GM12878 (cell line): ENCODE measurements at regions not wholly inside any gene's neighbourhood (a gene's known extent, or its start where the extent isn't known, plus 50 kb on each side); places are given as distances from the start of the nearest gene placed in this dataset.

Experiments used
- ATAC-seq: fragments of 200-7000 bp; cut with Tn5 transposase; 3 replicates; pipeline ENCODE4 v1.9.1; 2020; ENCODE audit warnings: mild to moderate bottlenecking, moderate library complexity
- BruUV-seq: library from RNA; stranded (reverse); fragments of 400-500 nt; replicated peaks from 2 replicates; lab custom pipeline; 2021; lab: Mats Ljungman, UMichigan
- CTCF ChIA-PET: fragments of 300-600 bp; sonication (Branson Sonifier 250); formaldehyde crosslinking; extraction: SDS; loops from one replicate; lab custom pipeline; 2021; ENCODE audit warnings: inconsistent platforms; lab: Yijun Ruan, JAX
- POLR2A ChIA-PET: fragments of 350-600 bp; formaldehyde crosslinking; extraction: SDS; loops from one replicate; lab custom pipeline; 2021; ENCODE audit warnings: inconsistent platforms; lab: Charles Lee
- RAD21 ChIA-PET: fragments of 300-600 bp; sonication (Branson Sonifier 250); formaldehyde crosslinking; loops from one replicate; lab custom pipeline; 2023; ENCODE audit warnings: antibody characterized with exemption; ENCODE audit not compliant: unreplicated experiment; lab: Charles Lee
- SMC1A ChIA-PET: fragments of 300-600 bp; sonication (Branson Sonifier 250); formaldehyde crosslinking; loops from one replicate; lab custom pipeline; 2023; ENCODE audit not compliant: unreplicated experiment, uncharacterized antibody; lab: Charles Lee
- DNase-seq: peaks from one replicate; pipeline ENCODE4 v3.0.0-alpha.2; 2011; ENCODE audit warnings: low read depth, low spot score
- FAIRE-seq: peaks from 3 replicates; lab custom pipeline; 2011; peaks lifted over from hg19 to GRCh38; lab: Jason Lieb, UNC
- H2AFZ ChIP-seq: 2 replicates; pipeline ENCODE4 v1.6.0; 2011; ENCODE audit warnings: low read depth, low read length, control low read depth; ENCODE audit not compliant: control insufficient read depth
- H3K27ac ChIP-seq: 2 replicates; pipeline ENCODE4 v1.5.1; 2011; ENCODE audit warnings: control low read depth; ENCODE audit not compliant: control insufficient read depth, insufficient read depth
- H3K27me3 ChIP-seq, 2 experiments: replicated peaks in 1 of 2; 2 replicates each; pipeline versions ENCODE4 v1.6.0 to v1.6.1; 2011; ENCODE audit warnings: low read length in 1 of 2; ENCODE audit not compliant: control insufficient read depth in 2 of 2, insufficient read depth in 2 of 2
- H3K36me3 ChIP-seq, 2 experiments: 2 replicates each; pipeline ENCODE4 v1.5.1; 2011; ENCODE audit warnings: low read length in 1 of 2; ENCODE audit not compliant: control insufficient read depth in 2 of 2, insufficient read depth in 2 of 2
- H3K4me1 ChIP-seq: 2 replicates; pipeline ENCODE4 v1.6.1; 2011; ENCODE audit warnings: mild to moderate bottlenecking, low read length, moderate library complexity, mixed read lengths; ENCODE audit not compliant: control insufficient read depth, insufficient read depth
- H3K4me2 ChIP-seq: 2 replicates; pipeline ENCODE4 v1.6.0; 2011; ENCODE audit warnings: control low read depth; ENCODE audit not compliant: control insufficient read depth, insufficient read depth
- H3K4me3 ChIP-seq: fragments of 200-600 bp; sonication (generic); 2 replicates; pipeline ENCODE4 v1.5.1; 2016
- H3K79me2 ChIP-seq: 2 replicates; pipeline ENCODE4 v1.6.0; 2011; ENCODE audit warnings: low read length; ENCODE audit not compliant: control insufficient read depth, insufficient read depth
- H3K9ac ChIP-seq: 2 replicates; pipeline ENCODE4 v1.8.0; 2011; ENCODE audit warnings: low read length, control low read depth, mixed read lengths; ENCODE audit not compliant: control insufficient read depth, insufficient read depth
- H3K9me3 ChIP-seq: replicated peaks from 3 replicates; pipeline ENCODE4 v1.5.1; 2011; ENCODE audit warnings: mild to moderate bottlenecking, low read length; ENCODE audit not compliant: control insufficient read depth, insufficient read depth
- H4K20me1 ChIP-seq: 2 replicates; pipeline ENCODE4 v1.6.0; 2011; ENCODE audit not compliant: control insufficient read depth, insufficient read depth
- IRF3 ChIP-seq: fragments of 450-650 bp; IDR thresholded peaks from 2 replicates; pipeline ENCODE4 v1.6.1; 2014; ENCODE audit warnings: mild to moderate bottlenecking
- MAX ChIP-seq: IDR thresholded peaks from 2 replicates; pipeline ENCODE4 v1.6.1; 2012; ENCODE audit warnings: low read depth, low read length, improper control_type of control experiment
- MEF2A ChIP-seq: IDR thresholded peaks from 2 replicates; pipeline ENCODE4 v1.6.1; 2011; ENCODE audit warnings: low read depth, mild to moderate bottlenecking, low read length, moderate library complexity; ENCODE audit not compliant: insufficient read depth
- PAX8 ChIP-seq: fragments of 450-650 bp; IDR thresholded peaks from 2 replicates; pipeline ENCODE4 v1.6.1; 2017; ENCODE audit warnings: mild to moderate bottlenecking, moderate library complexity
- YBX1 ChIP-seq: fragments of 450-650 bp; IDR thresholded peaks from 2 replicates; pipeline ENCODE4 v1.6.1; 2016; ENCODE audit warnings: antibody characterized with exemption
- ZNF622 ChIP-seq: fragments of 450-650 bp; IDR thresholded peaks from 2 replicates; pipeline ENCODE4 v1.6.1; 2017; ENCODE audit warnings: mild to moderate bottlenecking, inconsistent platforms
- WGBS: methylation state at CpG from one replicate; pipeline ENCODE4 v1.1.6; 2016; ENCODE audit warnings: low lambda C conversion rate; ENCODE audit not compliant: insufficient replicate concordance, insufficient coverage; ENCODE audit errors: missing lambda C conversion rate; 5-methylcytosine and 5-hydroxymethylcytosine counted together
- in situ Hi-C: fragments of 300-500 bp; cut with MboI; formaldehyde crosslinking; loops from 9 replicates; pipeline ENCODE4 v1.14.3; 2018; ENCODE audit warnings: mixed read lengths
- intact Hi-C: fragments of 100-400 bp; cut with micrococcal nuclease; formaldehyde crosslinking; loops from one replicate; pipeline ENCODE4 v1.14.2; 2022; ENCODE audit not compliant: unreplicated experiment
- TF ChIP-seq, protein P1 (sequence below): fragments of 450-650 bp; IDR thresholded peaks from 2 replicates; pipeline ENCODE4 v1.6.1; 2016; ENCODE audit warnings: mild to moderate bottlenecking

GRCh38 chr16:79297805-79298204 is 302.7 kb downstream of the MAF start:
- ATAC-seq (no peak), FAIRE-seq (no peak), DNase-seq (no peak)
- H3K4me3 ChIP-seq: no peak overlapping the region
- no TSS peak for BruUV-seq
- intact Hi-C loops: no loop called here
- ChIA-PET SMC1A (no interaction called here), RAD21 (no interaction called here), POLR2A (no interaction called here), CTCF (no interaction called here)
- no peaks in the 10 kb centered on the region for H3K9me3 ChIP-seq
- no peaks in the 10 kb centered on the region; the same call in 1 of the 2 replicates for H4K20me1 ChIP-seq
- H3K4me2 ChIP-seq: no peak overlapping the region
- no peak overlapping the region for H3K9ac ChIP-seq
- WGBS: 45% methylated on average over 4 of the region's 4 CpGs
- H3K79me2 ChIP-seq: no peaks in the 10 kb centered on the region
- no peaks in the 10 kb centered on the region for H3K36me3 ChIP-seq
- H3K27me3 ChIP-seq: no peaks in the 10 kb centered on the region; a peak in 2 of 4 replicates
- no peak overlapping the region for H3K27ac ChIP-seq
- no peak overlapping the region for H2AFZ ChIP-seq
- no peaks in the 10 kb centered on the region for H3K4me1 ChIP-seq
- no peak for TF ChIP-seq IRF3
- no peak for TF ChIP-seq PAX8
- TF ChIP-seq, protein P1, sequence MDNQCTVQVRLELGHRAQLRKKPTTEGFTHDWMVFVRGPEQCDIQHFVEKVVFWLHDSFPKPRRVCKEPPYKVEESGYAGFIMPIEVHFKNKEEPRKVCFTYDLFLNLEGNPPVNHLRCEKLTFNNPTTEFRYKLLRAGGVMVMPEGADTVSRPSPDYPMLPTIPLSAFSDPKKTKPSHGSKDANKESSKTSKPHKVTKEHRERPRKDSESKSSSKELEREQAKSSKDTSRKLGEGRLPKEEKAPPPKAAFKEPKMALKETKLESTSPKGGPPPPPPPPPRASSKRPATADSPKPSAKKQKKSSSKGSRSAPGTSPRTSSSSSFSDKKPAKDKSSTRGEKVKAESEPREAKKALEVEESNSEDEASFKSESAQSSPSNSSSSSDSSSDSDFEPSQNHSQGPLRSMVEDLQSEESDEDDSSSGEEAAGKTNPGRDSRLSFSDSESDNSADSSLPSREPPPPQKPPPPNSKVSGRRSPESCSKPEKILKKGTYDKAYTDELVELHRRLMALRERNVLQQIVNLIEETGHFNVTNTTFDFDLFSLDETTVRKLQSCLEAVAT: no peak
- no peak for TF ChIP-seq YBX1
- TF ChIP-seq ZNF622: no peak
- TF ChIP-seq MAX: no peak
- no peak for TF ChIP-seq MEF2A
- in situ Hi-C loops: no loop called here
